Small intestine (tissue), 7 donors: ENCODE measurements at regions not wholly inside any gene's neighbourhood (a gene's known extent, or its start where the extent isn't known, plus 50 kb on each side); places are given as distances from the start of the nearest gene placed in this dataset.

Experiments used
- DNase-seq, 2 donors: peaks; one replicate each; pipeline versions ENCODE4 v3.0.0 to v3.0.0-alpha.2; 2013
- FAIRE-seq: peaks from 2 replicates; lab custom pipeline; 2012; peaks lifted over from hg19 to GRCh38; lab: Jason Lieb, UNC
- H3K27ac ChIP-seq, 3 donors: one replicate each; pipeline ENCODE4 v1.5.1; 2013; ENCODE audit warnings: low read length in 2 of 3, mild to moderate bottlenecking in 2 of 3, control low read depth in 1 of 3, inconsistent platforms in 1 of 3, low read depth in 1 of 3, moderate library complexity in 1 of 3
- H3K27me3 ChIP-seq, 3 donors: one replicate each; pipeline ENCODE4 v1.6.1; 2013; ENCODE audit warnings: low read length in 3 of 3, inconsistent platforms in 1 of 3; ENCODE audit not compliant: control insufficient read depth in 3 of 3, insufficient read depth in 3 of 3
- H3K36me3 ChIP-seq, 3 donors: one replicate each; pipeline ENCODE4 v1.6.1; 2013; ENCODE audit warnings: low read length in 3 of 3, inconsistent platforms in 1 of 3, low read depth in 1 of 3, mild to moderate bottlenecking in 1 of 3, moderate library complexity in 1 of 3; ENCODE audit not compliant: control insufficient read depth in 3 of 3, insufficient read depth in 2 of 3
- H3K4me1 ChIP-seq, 3 donors: one replicate each; pipeline ENCODE4 v1.6.1; 2013; ENCODE audit warnings: low read length in 2 of 3, inconsistent platforms in 1 of 3, low read depth in 1 of 3, mild to moderate bottlenecking in 1 of 3, moderate library complexity in 1 of 3; ENCODE audit not compliant: control insufficient read depth in 3 of 3, insufficient read depth in 2 of 3
- H3K4me3 ChIP-seq, 3 donors: one replicate each; pipeline ENCODE4 v1.5.1; 2013; ENCODE audit warnings: low read length in 3 of 3, control low read depth in 1 of 3, inconsistent platforms in 1 of 3, low read depth in 1 of 3, mild to moderate bottlenecking in 1 of 3, moderate library complexity in 1 of 3
- H3K9me3 ChIP-seq, 2 donors: one replicate each; pipeline ENCODE4 v1.6.1; 2013; ENCODE audit warnings: low read depth in 1 of 2, low read length in 1 of 2; ENCODE audit not compliant: control insufficient read depth in 2 of 2, insufficient read depth in 1 of 2
- WGBS, 3 donors: extraction: QIAGEN DNeasy Blood & Tissue Kit; methylation state at CpG; one replicate each; pipeline ENCODE4 v1.1.7; 2013; 5-methylcytosine and 5-hydroxymethylcytosine counted together
- donor health status: healthy with polysubstance abuse.
- donor health status: control.
- donor health status: control.
- donor health status: Bipolar disorder and iron deficiency.
- donor health status: healthy.

GRCh38 chr5:112641515-112642110 lies 96.1 kb upstream of the APC start:
- WGBS, 3 donors, result 79 to 88% (median 82%) methylated on average over 4 of the region's 4 CpGs
- Histone ChIP-seq H3K27ac (no peak overlapping the region), H3K4me3 (no peak overlapping the region), H3K9me3 (no peaks in the 10 kb centered on the region), H3K4me1 (peaks cover 0 to 4% (median 0%) of the 10 kb centered on the region in 3 donors), H3K36me3 (no peaks in the 10 kb centered on the region), H3K27me3 (peaks cover 0 to 3% (median 0%) of the 10 kb centered on the region in 3 donors)
- FAIRE-seq (no peak), DNase-seq (no peak)

GRCh38 chr5:112642885-112643284 lies 94.8 kb upstream of the APC start:
- no peak overlapping the region for H3K4me3 ChIP-seq
- no peak overlapping the region for H3K27ac ChIP-seq
- H3K27me3 ChIP-seq, result peaks cover 0 to 3% (median 0%) of the 10 kb centered on the region in 3 donors
- FAIRE-seq (no peak), DNase-seq (no peak)
- no peaks in the 10 kb centered on the region for H3K9me3 ChIP-seq
- H3K4me1 ChIP-seq, result no peaks in the 10 kb centered on the region
- no peaks in the 10 kb centered on the region for H3K36me3 ChIP-seq

DNA sequence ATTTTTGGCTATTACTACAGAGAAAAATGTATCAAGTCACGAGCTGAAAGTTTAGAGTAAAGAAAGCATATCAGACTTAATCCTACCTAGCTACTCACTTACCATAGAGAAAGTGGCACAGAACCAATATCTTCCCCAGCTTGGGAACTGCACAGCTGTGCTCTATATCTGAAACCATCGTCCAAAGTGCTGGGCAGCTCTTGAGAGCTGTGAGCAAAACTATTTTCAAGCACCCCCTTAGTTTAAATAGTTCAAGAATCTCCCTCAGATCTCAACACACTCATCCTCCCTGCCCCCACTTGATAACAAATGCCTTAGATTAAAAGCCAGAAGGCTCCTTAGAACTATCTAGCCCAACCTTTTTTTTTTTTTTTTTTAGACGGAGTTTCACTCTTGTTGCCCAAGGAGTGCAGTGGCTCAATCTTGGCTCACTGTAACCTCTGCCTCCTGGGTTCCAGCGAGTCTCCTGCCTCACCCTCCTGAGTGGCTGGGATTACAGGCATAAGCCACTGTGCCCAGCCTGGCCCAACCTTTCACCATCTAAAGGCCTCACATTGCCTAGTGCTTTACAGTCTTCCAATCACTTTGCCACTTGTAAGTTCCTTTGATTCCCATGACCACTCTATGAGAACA lies 94.2 kb upstream of the APC start:
- Histone ChIP-seq H3K9me3 (no peaks in the 10 kb centered on the region), H3K4me1 (no peaks in the 10 kb centered on the region), H3K27me3 (peaks cover 0 to 3% (median 0%) of the 10 kb centered on the region in 3 donors), H3K4me3 (no peak overlapping the region), H3K36me3 (no peaks in the 10 kb centered on the region), H3K27ac (no peak overlapping the region)
- WGBS, 3 donors, result 21 to 47% (median 33%) methylated on average over 4 of the region's 4 CpGs
- FAIRE-seq (no peak), DNase-seq (peak in 1 of 2 donors; percentile 52)

DNA sequence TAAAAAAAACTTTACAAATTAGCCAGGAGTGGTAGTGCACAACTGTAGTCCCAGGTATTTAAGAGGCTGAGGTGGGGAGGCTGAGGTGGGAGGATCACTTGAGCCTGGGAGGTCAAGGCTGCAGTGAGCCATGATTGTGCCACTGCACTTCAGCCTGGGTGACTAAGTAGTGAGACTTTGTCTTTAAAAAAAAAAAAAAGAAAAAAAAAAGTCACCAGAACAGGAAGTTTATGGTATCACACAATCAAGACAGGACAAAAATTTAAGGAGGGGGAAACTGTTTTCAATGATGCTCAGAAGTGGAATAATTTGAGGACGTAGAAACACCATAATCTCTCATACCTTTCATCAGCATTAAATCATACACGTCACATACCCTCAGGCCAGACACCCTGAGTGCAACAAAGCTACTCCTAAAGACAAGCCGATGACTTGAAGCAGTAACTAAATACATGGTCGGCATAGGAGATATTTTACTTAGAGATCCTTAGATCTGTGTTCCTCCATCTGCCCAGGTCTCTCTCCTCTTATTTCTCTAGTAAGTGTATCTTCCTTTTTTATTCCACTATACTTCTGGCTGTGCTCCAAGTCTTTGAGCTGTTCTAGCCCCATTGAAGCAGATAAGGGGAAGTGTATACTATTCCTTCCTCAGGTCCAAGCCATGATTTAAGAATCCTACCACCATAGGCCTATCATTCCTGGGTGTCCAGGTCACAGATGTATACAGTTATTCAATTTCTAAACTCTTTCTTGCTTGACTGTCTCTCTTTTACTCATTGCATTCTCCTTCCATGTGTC lies 91.3 kb upstream of the APC start:
- DNase-seq (peak in 1 of 2 donors; percentile 14), FAIRE-seq (no peak)
- Histone ChIP-seq H3K4me1 (peaks cover 2 to 10% (median 3%) of the 10 kb centered on the region in 3 donors), H3K36me3 (no peaks in the 10 kb centered on the region), H3K9me3 (no peaks in the 10 kb centered on the region), H3K27me3 (no peaks in the 10 kb centered on the region), H3K27ac (no peak overlapping the region), H3K4me3 (no peak overlapping the region)
- 77 to 94% (median 89%) methylated on average over 4 of the region's 4 CpGs for WGBS, 3 donors

DNA sequence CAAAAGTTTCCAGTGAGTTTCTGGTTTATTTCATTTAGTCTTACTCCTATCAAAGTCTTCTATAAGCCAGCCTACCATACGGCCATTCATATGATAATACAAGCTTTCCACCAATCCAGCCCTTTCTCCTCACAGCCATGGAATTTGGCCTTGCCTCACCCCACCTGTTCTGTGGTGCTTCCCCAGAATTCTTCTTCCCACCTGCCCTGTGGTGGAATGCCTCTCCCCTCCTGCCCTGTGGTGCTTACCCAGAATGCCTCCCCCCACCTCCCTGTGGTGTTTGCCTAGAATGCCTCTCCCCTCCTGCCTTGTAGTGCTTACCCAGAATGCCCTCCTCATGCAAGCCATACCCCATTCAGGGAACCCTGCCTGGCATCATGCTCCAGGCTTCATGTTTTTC lies 90.3 kb upstream of the APC start:
- no peak overlapping the region for H3K27ac ChIP-seq
- FAIRE-seq (no peak), DNase-seq (peak in 1 of 2 donors; percentile 29)
- no peaks in the 10 kb centered on the region for H3K27me3 ChIP-seq
- H3K36me3 ChIP-seq, result no peaks in the 10 kb centered on the region
- no peaks in the 10 kb centered on the region for H3K9me3 ChIP-seq
- WGBS, 3 donors, result 15 to 56% (median 49%) methylated on average over 1 of the region's 1 CpG
- no peak overlapping the region for H3K4me3 ChIP-seq
- peaks cover 2 to 10% (median 3%) of the 10 kb centered on the region in 3 donors for H3K4me1 ChIP-seq

- Histone ChIP-seq H3K9me3 (no peaks in the 10 kb centered on the region), H3K27ac (no peak overlapping the region), H3K36me3 (no peaks in the 10 kb centered on the region), H3K27me3 (no peaks in the 10 kb centered on the region), H3K4me1 (peaks cover 2 to 10% (median 3%) of the 10 kb centered on the region in 3 donors), H3K4me3 (no peak overlapping the region)
- FAIRE-seq (no peak), DNase-seq (no peak)
- WGBS, 3 donors, result 84 to 100% (median 88%) methylated on average over 1 of the region's 1 CpG
These were observed 89.4 kb upstream of the APC start for GRCh38 chr5:112648264-112648663.

DNA sequence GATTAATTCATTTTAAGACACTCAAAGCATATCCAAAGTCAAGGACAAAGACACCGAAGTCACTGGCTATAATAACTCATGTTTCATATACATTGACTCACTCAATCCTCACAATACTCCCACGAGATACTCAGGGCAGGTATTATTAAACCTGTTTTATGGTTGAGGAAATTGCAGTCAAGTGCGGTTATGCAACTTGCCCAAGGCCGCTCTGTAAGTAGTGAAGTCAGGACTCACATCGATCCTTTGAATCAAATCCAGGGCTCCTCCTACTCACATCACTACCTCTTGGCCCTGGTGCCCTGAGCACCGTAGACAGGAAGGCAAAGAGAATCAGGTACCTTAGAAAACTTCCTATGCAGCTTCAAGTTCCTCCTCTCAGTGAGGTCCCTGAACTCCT lies 87.8 kb upstream of the APC start:
- H3K4me3 ChIP-seq, result no peak overlapping the region
- peak; percentile 26 for FAIRE-seq
- H3K27ac ChIP-seq, result peak overlapping the region; percentile 2 to 66 (median 58)
- H3K4me1 ChIP-seq, result peaks cover 2 to 10% (median 3%) of the 10 kb centered on the region in 3 donors
- no peaks in the 10 kb centered on the region for H3K9me3 ChIP-seq
- no peaks in the 10 kb centered on the region for H3K27me3 ChIP-seq
- WGBS, 3 donors, result 8 to 49% (median 34%) methylated on average over 6 of the region's 6 CpGs
- DNase-seq, result peak; percentile 86 to 98
- H3K36me3 ChIP-seq, result no peaks in the 10 kb centered on the region

- Histone ChIP-seq H3K27me3 (peaks cover 0 to 3% (median 0%) of the 10 kb centered on the region in 3 donors), H3K36me3 (no peaks in the 10 kb centered on the region), H3K9me3 (no peaks in the 10 kb centered on the region), H3K27ac (peak overlapping the region in 1 of 3 donors; percentile 51), H3K4me3 (no peak overlapping the region), H3K4me1 (peaks cover 2 to 8% (median 3%) of the 10 kb centered on the region in 3 donors)
- DNase-seq (peak; percentile 46 to 74), FAIRE-seq (no peak)
- 37 to 58% (median 47%) methylated on average over 5 of the region's 5 CpGs for WGBS, 3 donors
These were observed 84.0 kb upstream of the APC start for GRCh38 chr5:112653638-112654205.
